AG04449 (cell line): ENCODE measurements at regions not wholly inside any gene's neighbourhood (a gene's known extent, or its start where the extent isn't known, plus 50 kb on each side); places are given as distances from the start of the nearest gene placed in this dataset.

Experiments used
- CTCF ChIA-PET: fragments of 350-600 bp; formaldehyde crosslinking; extraction: SDS; loops from one replicate; lab custom pipeline; 2021; ENCODE audit warnings: antibody characterized with exemption; lab: Yijun Ruan, JAX
- POLR2A ChIA-PET: fragments of 400-600, 350-600 bp; formaldehyde crosslinking; extraction: SDS; loops from one replicate; lab custom pipeline; 2020; ENCODE audit warnings: antibody characterized with exemption, inconsistent platforms; lab: Yijun Ruan, JAX
- DNase-seq: peaks from one replicate; pipeline ENCODE4 v3.0.0-alpha.2; 2010; ENCODE audit warnings: low read depth, low spot score
- H3K4me3 ChIP-seq: 2 replicates; pipeline ENCODE4 v1.5.1; 2011; ENCODE audit warnings: low read depth, mild to moderate bottlenecking, control low read depth, low read length
- TF ChIP-seq, protein P1 (sequence below): IDR thresholded peaks from one replicate; pipeline ENCODE4 v1.5.1; 2011; ENCODE audit warnings: mild to moderate bottlenecking, moderate library complexity, low read length, control low read depth, inconsistent platforms; ENCODE audit not compliant: insufficient read depth; ENCODE audit errors: missing control alignments

DNA sequence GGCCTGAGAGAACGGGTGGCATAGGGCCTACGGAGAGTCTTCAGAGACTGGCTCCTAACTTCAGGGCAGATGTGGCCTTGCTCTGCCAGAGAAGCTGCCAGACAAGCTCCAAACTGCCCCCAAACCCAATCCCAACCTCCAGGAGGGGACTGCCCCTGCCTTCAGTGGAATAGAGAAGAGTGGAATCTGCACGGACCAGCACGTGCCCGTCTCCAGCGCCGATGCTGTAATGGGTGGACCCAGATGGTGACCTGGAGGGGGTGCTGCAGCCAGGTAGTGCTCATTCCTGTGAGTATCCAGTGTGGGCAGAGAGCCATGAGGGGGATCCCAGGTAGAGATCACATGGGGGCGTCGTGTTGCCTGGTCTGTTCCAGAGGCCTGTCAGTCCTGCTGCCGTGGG is 73.2 kb upstream of the NKX1-1 start:
- TF ChIP-seq, protein P1, sequence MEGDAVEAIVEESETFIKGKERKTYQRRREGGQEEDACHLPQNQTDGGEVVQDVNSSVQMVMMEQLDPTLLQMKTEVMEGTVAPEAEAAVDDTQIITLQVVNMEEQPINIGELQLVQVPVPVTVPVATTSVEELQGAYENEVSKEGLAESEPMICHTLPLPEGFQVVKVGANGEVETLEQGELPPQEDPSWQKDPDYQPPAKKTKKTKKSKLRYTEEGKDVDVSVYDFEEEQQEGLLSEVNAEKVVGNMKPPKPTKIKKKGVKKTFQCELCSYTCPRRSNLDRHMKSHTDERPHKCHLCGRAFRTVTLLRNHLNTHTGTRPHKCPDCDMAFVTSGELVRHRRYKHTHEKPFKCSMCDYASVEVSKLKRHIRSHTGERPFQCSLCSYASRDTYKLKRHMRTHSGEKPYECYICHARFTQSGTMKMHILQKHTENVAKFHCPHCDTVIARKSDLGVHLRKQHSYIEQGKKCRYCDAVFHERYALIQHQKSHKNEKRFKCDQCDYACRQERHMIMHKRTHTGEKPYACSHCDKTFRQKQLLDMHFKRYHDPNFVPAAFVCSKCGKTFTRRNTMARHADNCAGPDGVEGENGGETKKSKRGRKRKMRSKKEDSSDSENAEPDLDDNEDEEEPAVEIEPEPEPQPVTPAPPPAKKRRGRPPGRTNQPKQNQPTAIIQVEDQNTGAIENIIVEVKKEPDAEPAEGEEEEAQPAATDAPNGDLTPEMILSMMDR = no peak
- H3K4me3 ChIP-seq = no peak overlapping the region
- POLR2A ChIA-PET = no interaction called here
- DNase-seq = no peak
- CTCF ChIA-PET = no interaction called here

DNA sequence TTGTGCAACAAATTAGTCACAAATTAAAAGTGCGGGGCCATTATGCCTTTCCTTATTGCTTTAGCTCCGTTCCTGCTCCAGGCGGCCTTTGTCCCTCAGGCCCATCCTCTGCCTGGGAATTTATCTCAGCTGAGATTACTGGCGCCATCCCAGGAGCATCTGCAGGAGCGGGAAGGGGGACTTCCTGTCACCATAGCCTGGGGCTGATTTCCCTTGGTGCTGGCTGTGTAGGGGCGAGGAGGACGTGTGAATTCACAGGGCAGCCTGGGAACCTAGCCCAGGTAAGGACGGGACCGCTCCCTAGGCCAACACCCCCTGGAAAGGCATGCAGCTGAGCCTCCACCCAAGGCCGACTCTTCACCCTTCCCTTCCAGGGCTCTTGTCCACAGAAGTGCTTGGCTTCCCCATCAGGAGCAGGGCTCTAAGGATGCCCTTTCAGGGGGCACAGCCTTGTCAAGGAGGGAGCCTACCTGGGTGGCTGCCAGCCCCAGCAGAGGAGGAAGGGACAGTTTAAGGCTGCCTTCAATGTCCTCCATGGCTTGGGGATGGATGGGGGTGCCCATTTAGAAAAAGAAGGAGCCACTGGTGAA is 72.6 kb upstream of the NKX1-1 start:
- no peak overlapping the region for H3K4me3 ChIP-seq
- CTCF ChIA-PET = no interaction called here
- TF ChIP-seq, protein P1 = no peak
- POLR2A ChIA-PET = no interaction called here
- DNase-seq = no peak

DNA sequence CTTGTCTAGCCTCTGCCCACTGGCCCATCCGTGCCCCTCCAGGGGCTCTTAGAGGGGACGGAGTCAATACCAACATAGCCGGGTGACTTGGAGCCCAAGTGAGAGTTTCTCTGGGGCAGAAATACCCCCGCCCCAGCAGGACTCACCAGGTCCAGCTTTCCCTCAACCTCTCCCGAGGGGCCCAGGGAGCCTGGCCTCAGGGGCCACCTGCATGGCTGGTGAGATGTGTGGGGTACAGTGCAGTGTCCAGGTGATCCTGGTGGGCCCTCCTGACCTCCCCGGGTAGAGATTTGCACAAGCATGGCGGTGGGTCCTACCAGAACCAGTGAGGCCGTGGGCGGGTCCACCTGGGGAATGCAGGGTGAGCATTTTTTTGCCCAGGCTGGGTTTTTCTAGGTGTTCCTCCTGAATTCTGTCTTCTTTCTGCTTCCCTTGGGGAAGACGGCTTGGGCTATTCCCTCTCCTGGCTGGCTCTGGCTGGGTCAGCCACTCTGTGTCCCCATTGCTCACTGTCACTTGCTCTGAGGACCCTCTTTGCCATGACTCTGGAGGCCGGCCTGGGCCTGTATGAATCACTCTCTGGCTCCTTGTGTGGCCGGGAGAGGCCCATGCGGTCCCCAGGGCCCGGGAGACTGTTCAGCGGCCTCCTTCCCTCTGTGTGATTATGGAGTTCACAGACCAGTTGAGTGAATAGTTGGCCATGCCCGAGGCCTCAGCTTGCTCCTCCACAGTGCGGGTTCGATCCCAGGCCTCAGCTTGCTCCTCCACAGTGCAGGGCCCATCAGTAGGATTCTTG is 71.0 kb upstream of the NKX1-1 start:
- no peak overlapping the region for H3K4me3 ChIP-seq
- DNase-seq = no peak
- TF ChIP-seq, protein P1 = no peak
- ChIA-PET CTCF (no interaction called here), POLR2A (no interaction called here)

DNA sequence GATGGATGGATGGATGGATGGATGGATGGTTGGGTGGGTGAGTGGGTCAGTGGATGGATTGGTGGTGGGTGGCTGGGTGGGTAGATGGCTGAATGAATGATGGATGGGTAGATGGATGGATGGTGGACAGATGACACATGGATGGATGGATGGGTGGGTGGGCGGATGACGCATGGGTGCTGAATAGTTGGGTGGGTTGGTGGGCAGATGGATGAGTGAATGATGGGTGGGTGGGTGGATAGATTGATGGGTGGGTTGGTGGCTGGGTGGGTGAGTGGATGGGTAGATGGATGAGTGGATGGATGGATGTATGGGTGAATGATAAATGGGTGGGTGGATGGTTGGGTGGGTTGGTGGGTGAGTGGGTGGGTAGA is 69.9 kb upstream of the NKX1-1 start:
- H3K4me3 ChIP-seq = no peak overlapping the region
- TF ChIP-seq, protein P1 = no peak
- CTCF ChIA-PET = no interaction called here
- DNase-seq = no peak
- POLR2A ChIA-PET = no interaction called here

DNA sequence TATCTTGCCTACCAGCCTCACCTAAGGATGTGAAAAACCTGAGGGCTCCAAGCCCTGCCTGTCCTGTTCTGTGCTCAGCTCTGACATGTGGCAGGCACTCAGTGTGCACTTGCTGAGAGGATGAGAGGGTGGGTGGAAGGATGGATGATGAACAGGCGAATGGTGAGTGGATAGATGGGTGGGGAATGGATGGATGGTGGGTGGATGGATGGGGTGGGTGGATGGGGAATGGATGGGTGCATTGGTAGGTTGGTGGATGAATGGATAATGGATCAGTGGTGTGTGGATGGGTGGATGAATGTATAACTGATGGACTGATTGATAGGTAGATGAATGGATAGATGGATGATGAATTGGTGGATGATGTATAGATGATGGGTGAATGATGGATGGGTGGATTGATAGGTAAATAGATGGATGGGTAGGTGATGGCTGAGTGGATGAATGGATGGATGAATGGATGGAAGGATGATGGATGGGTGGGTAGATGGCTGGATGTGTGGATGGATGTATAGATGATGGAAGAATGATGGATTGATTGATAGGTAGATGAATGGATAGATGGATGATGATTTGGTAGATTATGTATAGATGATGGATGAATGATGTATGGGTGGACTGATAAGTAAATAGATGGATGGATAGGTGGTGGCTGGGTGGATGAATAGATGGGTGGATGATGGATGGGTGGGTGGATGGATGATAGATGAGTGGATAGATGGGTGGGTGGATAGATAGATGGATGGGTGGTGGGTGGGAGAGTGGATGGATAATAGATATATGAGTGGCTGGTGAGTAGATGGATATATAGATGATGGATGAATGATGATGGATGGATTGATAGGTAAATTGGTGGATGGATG is 69.3 kb upstream of the NKX1-1 start:
- TF ChIP-seq, protein P1 = no peak
- H3K4me3 ChIP-seq = no peak overlapping the region
- POLR2A ChIA-PET = no interaction called here
- DNase-seq = no peak
- CTCF ChIA-PET = no interaction called here
